ENCODE measurements at regions not wholly inside any gene's neighbourhood (a gene's known extent, or its start where the extent isn't known, plus 50 kb on each side); places are given as distances from the start of the nearest gene placed in this dataset.

- no peaks in the 10 kb centered on the region for H3K36me3 ChIP-seq (ENCODE audit: control insufficient read depth, insufficient read depth, low read length)
- peaks cover 0 to 4% (median 0%) of the 10 kb centered on the region in 7 donors for H3K9me3 Mint-ChIP-seq
- no peaks in the 10 kb centered on the region for H3K4me1 Mint-ChIP-seq
- no peaks in the 10 kb centered on the region for H3K4me1 ChIP-seq (ENCODE audit: control insufficient read depth, insufficient read depth, low read length, poor library complexity, severe bottlenecking)
- ATAC-seq (ENCODE audit: low read depth in 2 of 2) (no peak), DNase-seq (no peak)
- H3K27ac Mint-ChIP-seq, result no peak overlapping the region
- no peak overlapping the region for H3K4me3 ChIP-seq (ENCODE audit: low read depth, low read length)
- H3K4me3 Mint-ChIP-seq, result no peak overlapping the region
- H3K9me3 ChIP-seq (ENCODE audit: control insufficient read depth in 2 of 2, low read length in 2 of 2), result no peaks in the 10 kb centered on the region
- H3K27me3 Mint-ChIP-seq, result no peaks in the 10 kb centered on the region
- H3K36me3 Mint-ChIP-seq, result no peaks in the 10 kb centered on the region
- H3K27me3 ChIP-seq (ENCODE audit: control insufficient read depth, insufficient read depth, low read length), result no peaks in the 10 kb centered on the region
- H3K27ac ChIP-seq (ENCODE audit: insufficient read depth, low read length, poor library complexity, severe bottlenecking), result no peak overlapping the region
Observed at GRCh38 chr12:105975351-105975750, 163.4 kb downstream of the NUAK1 start.

DNA sequence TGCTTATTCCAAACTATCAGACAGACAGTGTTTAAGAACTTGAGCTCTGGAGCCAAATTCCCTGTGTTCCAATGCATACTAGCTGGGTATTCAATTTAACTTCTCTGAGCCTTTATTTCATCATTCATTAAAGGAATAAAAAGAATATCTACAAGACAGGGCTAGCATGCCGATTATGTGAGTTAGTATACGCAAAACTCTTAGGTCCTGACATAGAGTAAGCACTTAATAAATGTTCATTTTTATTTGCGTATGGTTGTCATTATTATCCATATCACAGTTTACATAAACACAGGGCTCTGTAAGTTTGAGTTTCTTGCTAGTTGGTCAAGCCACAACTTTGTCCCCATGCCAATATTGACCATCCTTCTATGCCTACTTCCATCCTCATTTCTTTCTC lies 161.5 kb downstream of the NUAK1 start:
- Histone ChIP-seq H3K27me3 (ENCODE audit: control insufficient read depth, insufficient read depth, low read length) (no peaks in the 10 kb centered on the region), H3K4me1 (ENCODE audit: control insufficient read depth, insufficient read depth, low read length, poor library complexity, severe bottlenecking) (no peaks in the 10 kb centered on the region), H3K9me3 (ENCODE audit: control insufficient read depth in 2 of 2, low read length in 2 of 2) (no peaks in the 10 kb centered on the region), H3K4me3 (ENCODE audit: low read depth, low read length) (no peak overlapping the region), H3K36me3 (ENCODE audit: control insufficient read depth, insufficient read depth, low read length) (no peaks in the 10 kb centered on the region), H3K27ac (ENCODE audit: insufficient read depth, low read length, poor library complexity, severe bottlenecking) (no peak overlapping the region)
- Mint-ChIP-seq H3K27me3 (no peaks in the 10 kb centered on the region), H3K4me1 (no peaks in the 10 kb centered on the region), H3K36me3 (no peaks in the 10 kb centered on the region), H3K27ac (no peak overlapping the region), H3K4me3 (no peak overlapping the region), H3K9me3 (peaks cover 0 to 3% (median 0%) of the 10 kb centered on the region in 7 donors)
- ATAC-seq (ENCODE audit: low read depth in 2 of 2) (no peak), DNase-seq (no peak)

- Histone ChIP-seq H3K4me1 (ENCODE audit: control insufficient read depth, insufficient read depth, low read length, poor library complexity, severe bottlenecking) (no peaks in the 10 kb centered on the region), H3K9me3 (ENCODE audit: control insufficient read depth in 2 of 2, low read length in 2 of 2) (no peaks in the 10 kb centered on the region), H3K27ac (ENCODE audit: insufficient read depth, low read length, poor library complexity, severe bottlenecking) (no peak overlapping the region), H3K36me3 (ENCODE audit: control insufficient read depth, insufficient read depth, low read length) (no peaks in the 10 kb centered on the region), H3K27me3 (ENCODE audit: control insufficient read depth, insufficient read depth, low read length) (no peaks in the 10 kb centered on the region), H3K4me3 (ENCODE audit: low read depth, low read length) (no peak overlapping the region)
- no peaks in the 10 kb centered on the region for H3K27me3 Mint-ChIP-seq
- no peak overlapping the region for H3K4me3 Mint-ChIP-seq
- peaks cover 0 to 3% (median 0%) of the 10 kb centered on the region in 7 donors for H3K9me3 Mint-ChIP-seq
- no peaks in the 10 kb centered on the region for H3K4me1 Mint-ChIP-seq
- no peak overlapping the region for H3K27ac Mint-ChIP-seq
- H3K36me3 Mint-ChIP-seq, result no peaks in the 10 kb centered on the region
- DNase-seq (no peak), ATAC-seq (ENCODE audit: low read depth in 2 of 2) (no peak)
Observed at GRCh38 chr12:105977652-105978051, 161.1 kb downstream of the NUAK1 start.

DNA sequence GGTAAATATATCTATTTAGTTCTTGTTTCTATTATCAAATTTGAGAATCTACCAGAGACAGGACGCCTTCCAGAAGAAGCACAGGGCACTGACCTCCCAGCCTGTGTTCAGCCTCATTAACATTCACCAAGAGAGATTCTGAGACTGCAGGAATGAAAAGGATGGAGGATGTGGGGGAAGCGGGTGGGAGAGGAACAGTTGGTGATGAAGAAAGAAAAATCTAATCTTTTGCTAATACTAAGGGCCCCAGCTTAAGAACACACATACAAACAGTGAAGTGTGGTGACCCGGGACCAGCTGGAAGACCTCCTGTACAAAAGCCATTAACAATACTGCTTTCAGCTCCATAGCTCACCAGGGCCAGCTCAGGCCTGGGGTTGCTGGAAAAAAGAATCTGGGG lies 160.5 kb downstream of the NUAK1 start:
- H3K9me3 ChIP-seq (ENCODE audit: control insufficient read depth in 2 of 2, low read length in 2 of 2), result no peaks in the 10 kb centered on the region
- H3K4me3 Mint-ChIP-seq, result no peak overlapping the region
- no peaks in the 10 kb centered on the region for H3K4me1 ChIP-seq (ENCODE audit: control insufficient read depth, insufficient read depth, low read length, poor library complexity, severe bottlenecking)
- H3K4me1 Mint-ChIP-seq, result no peaks in the 10 kb centered on the region
- peak overlapping the region in 1 of 3 donors; percentile 71 for H3K27ac Mint-ChIP-seq
- no peak overlapping the region for H3K27ac ChIP-seq (ENCODE audit: insufficient read depth, low read length, poor library complexity, severe bottlenecking)
- DNase-seq (no peak), ATAC-seq (ENCODE audit: low read depth in 2 of 2) (no peak)
- H3K36me3 Mint-ChIP-seq, result no peaks in the 10 kb centered on the region
- peaks cover 0 to 4% (median 0%) of the 10 kb centered on the region in 7 donors for H3K9me3 Mint-ChIP-seq
- H3K4me3 ChIP-seq (ENCODE audit: low read depth, low read length), result no peak overlapping the region
- H3K27me3 Mint-ChIP-seq, result no peaks in the 10 kb centered on the region
- no peaks in the 10 kb centered on the region for H3K36me3 ChIP-seq (ENCODE audit: control insufficient read depth, insufficient read depth, low read length)
- no peaks in the 10 kb centered on the region for H3K27me3 ChIP-seq (ENCODE audit: control insufficient read depth, insufficient read depth, low read length)

DNA sequence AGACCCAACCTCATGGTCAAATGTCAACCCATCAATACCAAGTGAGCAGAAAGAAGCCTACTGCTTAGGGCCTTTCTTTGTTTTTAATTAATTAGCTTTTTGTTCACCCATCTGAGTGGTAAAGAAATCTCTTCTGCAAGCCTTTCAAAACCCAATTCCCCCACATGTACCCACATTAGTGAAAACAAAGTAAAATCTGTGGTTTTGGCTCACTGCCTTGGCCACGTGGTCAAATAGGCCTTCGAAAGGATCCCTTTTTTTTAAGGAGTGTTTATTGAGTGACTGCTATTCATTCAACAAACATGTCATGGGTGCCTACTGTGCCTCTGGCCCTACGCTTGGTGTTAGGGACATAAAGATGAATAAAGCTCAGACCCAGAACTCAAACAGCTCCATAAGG lies 160.1 kb downstream of the NUAK1 start:
- peaks cover 0 to 4% (median 0%) of the 10 kb centered on the region in 7 donors for H3K9me3 Mint-ChIP-seq
- Histone ChIP-seq H3K9me3 (ENCODE audit: control insufficient read depth in 2 of 2, low read length in 2 of 2) (no peaks in the 10 kb centered on the region), H3K4me3 (ENCODE audit: low read depth, low read length) (no peak overlapping the region), H3K4me1 (ENCODE audit: control insufficient read depth, insufficient read depth, low read length, poor library complexity, severe bottlenecking) (no peaks in the 10 kb centered on the region), H3K36me3 (ENCODE audit: control insufficient read depth, insufficient read depth, low read length) (no peaks in the 10 kb centered on the region), H3K27ac (ENCODE audit: insufficient read depth, low read length, poor library complexity, severe bottlenecking) (no peak overlapping the region), H3K27me3 (ENCODE audit: control insufficient read depth, insufficient read depth, low read length) (no peaks in the 10 kb centered on the region)
- no peaks in the 10 kb centered on the region for H3K36me3 Mint-ChIP-seq
- no peak for DNase-seq
- H3K4me3 Mint-ChIP-seq, result no peak overlapping the region
- H3K4me1 Mint-ChIP-seq, result no peaks in the 10 kb centered on the region
- no peak overlapping the region for H3K27ac Mint-ChIP-seq
- no peaks in the 10 kb centered on the region for H3K27me3 Mint-ChIP-seq
- ATAC-seq (ENCODE audit: low read depth in 2 of 2), result no peak

DNA sequence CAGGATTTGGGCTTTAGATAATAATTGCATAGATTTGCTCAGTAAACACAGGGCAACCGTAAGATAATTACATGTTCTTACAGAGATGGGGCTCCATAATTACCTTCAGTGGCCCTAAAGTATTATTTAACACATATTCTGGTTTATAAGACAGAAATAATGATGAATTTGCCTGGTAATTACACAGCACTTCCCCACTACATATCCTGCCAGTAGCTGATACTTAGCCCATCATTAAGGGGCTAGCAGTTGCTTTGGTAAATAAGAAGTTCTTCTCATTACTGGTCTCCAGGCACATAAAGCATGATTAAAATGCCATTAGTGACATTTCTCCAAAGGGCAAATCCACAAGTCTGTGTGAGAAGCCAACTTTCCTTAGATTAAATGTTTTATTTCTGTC lies 158.7 kb downstream of the NUAK1 start:
- Mint-ChIP-seq H3K4me3 (no peak overlapping the region), H3K27me3 (no peaks in the 10 kb centered on the region), H3K4me1 (no peaks in the 10 kb centered on the region), H3K27ac (no peak overlapping the region), H3K36me3 (no peaks in the 10 kb centered on the region), H3K9me3 (peaks cover 0 to 4% (median 0%) of the 10 kb centered on the region in 7 donors)
- Histone ChIP-seq H3K4me1 (ENCODE audit: control insufficient read depth, insufficient read depth, low read length, poor library complexity, severe bottlenecking) (no peaks in the 10 kb centered on the region), H3K9me3 (ENCODE audit: control insufficient read depth in 2 of 2, low read length in 2 of 2) (no peaks in the 10 kb centered on the region), H3K27me3 (ENCODE audit: control insufficient read depth, insufficient read depth, low read length) (no peaks in the 10 kb centered on the region), H3K27ac (ENCODE audit: insufficient read depth, low read length, poor library complexity, severe bottlenecking) (no peak overlapping the region), H3K36me3 (ENCODE audit: control insufficient read depth, insufficient read depth, low read length) (no peaks in the 10 kb centered on the region), H3K4me3 (ENCODE audit: low read depth, low read length) (no peak overlapping the region)
- DNase-seq (no peak), ATAC-seq (ENCODE audit: low read depth in 2 of 2) (no peak)

GRCh38 chr12:105980533-105980932 lies 158.2 kb downstream of the NUAK1 start:
- Histone ChIP-seq H3K27ac (ENCODE audit: insufficient read depth, low read length, poor library complexity, severe bottlenecking) (no peak overlapping the region), H3K36me3 (ENCODE audit: control insufficient read depth, insufficient read depth, low read length) (no peaks in the 10 kb centered on the region), H3K4me3 (ENCODE audit: low read depth, low read length) (no peak overlapping the region), H3K9me3 (ENCODE audit: control insufficient read depth in 2 of 2, low read length in 2 of 2) (no peaks in the 10 kb centered on the region), H3K4me1 (ENCODE audit: control insufficient read depth, insufficient read depth, low read length, poor library complexity, severe bottlenecking) (no peaks in the 10 kb centered on the region), H3K27me3 (ENCODE audit: control insufficient read depth, insufficient read depth, low read length) (no peaks in the 10 kb centered on the region)
- no peak for ATAC-seq (ENCODE audit: low read depth in 2 of 2)
- H3K9me3 Mint-ChIP-seq, result peaks cover 0 to 4% (median 0%) of the 10 kb centered on the region in 7 donors
- DNase-seq, result no peak
- H3K27ac Mint-ChIP-seq, result no peak overlapping the region
- no peaks in the 10 kb centered on the region for H3K4me1 Mint-ChIP-seq
- no peaks in the 10 kb centered on the region for H3K27me3 Mint-ChIP-seq
- no peak overlapping the region for H3K4me3 Mint-ChIP-seq
- H3K36me3 Mint-ChIP-seq, result no peaks in the 10 kb centered on the region

DNA sequence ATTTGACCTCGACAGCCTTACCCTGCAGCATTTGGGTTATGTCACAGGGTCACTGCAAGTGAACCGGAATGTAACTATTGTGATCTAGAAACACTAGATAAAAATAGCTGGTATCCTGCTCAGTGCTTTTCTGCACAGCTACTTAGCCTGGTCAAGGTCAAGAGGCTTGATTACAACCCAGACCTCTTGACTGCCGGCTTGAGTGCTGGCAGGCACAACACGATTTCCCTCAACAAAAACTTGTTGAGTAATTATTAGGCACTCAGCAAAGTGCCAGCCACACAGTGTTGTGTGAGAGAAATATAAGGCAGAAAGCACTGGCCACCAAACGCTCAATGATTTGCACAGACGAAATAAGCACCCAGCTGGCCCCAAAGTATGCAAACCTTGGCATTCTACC lies 156.7 kb downstream of the NUAK1 start:
- Mint-ChIP-seq H3K4me3 (no peak overlapping the region), H3K4me1 (no peaks in the 10 kb centered on the region), H3K27ac (no peak overlapping the region), H3K9me3 (peaks cover 0 to 4% (median 0%) of the 10 kb centered on the region in 7 donors), H3K27me3 (no peaks in the 10 kb centered on the region), H3K36me3 (no peaks in the 10 kb centered on the region)
- DNase-seq, result no peak
- ATAC-seq (ENCODE audit: low read depth in 2 of 2), result no peak
- H3K27ac ChIP-seq (ENCODE audit: insufficient read depth, low read length, poor library complexity, severe bottlenecking), result no peak overlapping the region
- H3K9me3 ChIP-seq (ENCODE audit: control insufficient read depth in 2 of 2, low read length in 2 of 2), result no peaks in the 10 kb centered on the region
- H3K4me1 ChIP-seq (ENCODE audit: control insufficient read depth, insufficient read depth, low read length, poor library complexity, severe bottlenecking), result no peaks in the 10 kb centered on the region
- H3K4me3 ChIP-seq (ENCODE audit: low read depth, low read length), result no peak overlapping the region
- H3K36me3 ChIP-seq (ENCODE audit: control insufficient read depth, insufficient read depth, low read length), result no peaks in the 10 kb centered on the region
- no peaks in the 10 kb centered on the region for H3K27me3 ChIP-seq (ENCODE audit: control insufficient read depth, insufficient read depth, low read length)

Data from CD4-positive, CD25-positive, alpha-beta regulatory T cell (primary cell).